ENCODE measurements at regions not wholly inside any gene's neighbourhood (a gene's known extent, or its start where the extent isn't known, plus 50 kb on each side); places are given as distances from the start of the nearest gene placed in this dataset.
A peak's percentile ranks its signal among the peaks of the same experiment; 100 is the strongest.

DNA sequence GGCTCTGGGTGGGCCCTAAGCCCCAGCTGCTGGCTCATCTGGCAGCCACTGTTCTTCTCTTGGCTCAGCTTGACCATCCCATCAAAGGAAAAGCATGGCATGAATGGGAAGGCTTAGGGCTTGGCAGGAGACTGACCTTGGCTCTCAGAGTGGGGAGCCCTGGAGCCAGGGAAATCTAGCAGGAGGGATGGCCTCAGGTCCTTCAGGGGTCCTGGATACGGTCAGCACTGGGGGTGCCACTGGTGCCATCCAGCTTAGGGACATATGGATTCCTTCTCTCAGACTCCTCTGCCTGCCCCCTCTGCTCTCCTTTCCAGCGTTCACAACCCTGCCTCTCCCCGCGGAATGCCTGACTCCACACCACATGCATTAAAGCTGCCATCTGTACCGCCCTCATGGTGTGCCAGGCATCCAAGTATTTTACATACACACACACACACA, 165.5 kb upstream of the HAAO start:
- no peak for DNase-seq (ENCODE audit: low read depth)
- TF ChIP-seq, protein P1, sequence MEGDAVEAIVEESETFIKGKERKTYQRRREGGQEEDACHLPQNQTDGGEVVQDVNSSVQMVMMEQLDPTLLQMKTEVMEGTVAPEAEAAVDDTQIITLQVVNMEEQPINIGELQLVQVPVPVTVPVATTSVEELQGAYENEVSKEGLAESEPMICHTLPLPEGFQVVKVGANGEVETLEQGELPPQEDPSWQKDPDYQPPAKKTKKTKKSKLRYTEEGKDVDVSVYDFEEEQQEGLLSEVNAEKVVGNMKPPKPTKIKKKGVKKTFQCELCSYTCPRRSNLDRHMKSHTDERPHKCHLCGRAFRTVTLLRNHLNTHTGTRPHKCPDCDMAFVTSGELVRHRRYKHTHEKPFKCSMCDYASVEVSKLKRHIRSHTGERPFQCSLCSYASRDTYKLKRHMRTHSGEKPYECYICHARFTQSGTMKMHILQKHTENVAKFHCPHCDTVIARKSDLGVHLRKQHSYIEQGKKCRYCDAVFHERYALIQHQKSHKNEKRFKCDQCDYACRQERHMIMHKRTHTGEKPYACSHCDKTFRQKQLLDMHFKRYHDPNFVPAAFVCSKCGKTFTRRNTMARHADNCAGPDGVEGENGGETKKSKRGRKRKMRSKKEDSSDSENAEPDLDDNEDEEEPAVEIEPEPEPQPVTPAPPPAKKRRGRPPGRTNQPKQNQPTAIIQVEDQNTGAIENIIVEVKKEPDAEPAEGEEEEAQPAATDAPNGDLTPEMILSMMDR (IDR thresholded peaks at IDR 0.05; ENCODE audit: insufficient read depth, low read depth, low read length), result no peak

DNA sequence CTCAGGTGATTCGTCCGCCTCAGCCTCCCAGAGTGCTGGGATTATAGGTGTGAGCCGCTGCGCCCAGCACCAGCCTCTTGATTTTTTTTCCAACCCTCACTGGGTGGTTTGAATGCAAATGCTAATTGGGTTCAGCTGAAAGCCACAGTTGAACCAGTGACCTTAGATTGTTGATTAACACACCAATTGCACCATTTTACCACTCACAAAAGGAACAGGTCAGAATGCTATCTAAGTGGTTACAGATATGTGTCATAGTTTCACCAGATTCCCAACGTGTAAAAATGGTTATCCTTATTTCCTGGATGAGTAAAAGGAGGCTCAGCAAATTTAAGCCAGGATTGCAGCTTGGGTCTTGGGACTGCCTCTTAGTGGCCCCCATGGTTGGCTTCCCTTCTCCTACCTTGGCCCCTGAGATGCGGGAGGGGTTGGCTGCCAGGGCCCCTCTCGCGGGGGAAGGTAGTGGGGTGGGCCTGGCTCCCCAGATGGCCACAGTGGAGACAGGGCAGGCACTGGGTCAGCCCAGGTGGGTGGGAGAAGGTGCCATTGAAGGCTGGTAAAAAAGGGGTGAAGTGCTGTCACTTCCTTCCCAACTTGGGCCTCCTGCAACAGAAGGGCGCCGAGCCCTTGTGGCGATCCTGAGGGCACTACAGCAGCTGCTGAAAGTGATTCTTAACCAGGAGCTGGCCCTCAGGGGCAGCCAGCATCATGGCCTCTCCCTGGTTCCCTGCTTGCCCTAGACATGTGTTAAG, 164.9 kb upstream of the HAAO start:
- H3K4me3 ChIP-seq (ENCODE audit: low read depth, low read length), result no peak overlapping the region
- TF ChIP-seq, protein P1 (IDR thresholded peaks at IDR 0.05; ENCODE audit: insufficient read depth, low read depth, low read length), result no peak

More for the DNA sequence above, 165.5 kb upstream of the HAAO start:
- H3K4me3 ChIP-seq (ENCODE audit: low read depth, low read length), result no peak overlapping the region

GRCh38 chr2:42954227-42954962, 162.0 kb upstream of the HAAO start:
- no peak overlapping the region for H3K4me3 ChIP-seq (ENCODE audit: low read depth, low read length)
- TF ChIP-seq, protein P1 (IDR thresholded peaks at IDR 0.05; ENCODE audit: insufficient read depth, low read depth, low read length), result peak; percentile 21
- DNase-seq (ENCODE audit: low read depth), result peak; percentile 84

More for the DNA sequence above, 164.9 kb upstream of the HAAO start:
- peak; percentile 88 for DNase-seq (ENCODE audit: low read depth)

DNA sequence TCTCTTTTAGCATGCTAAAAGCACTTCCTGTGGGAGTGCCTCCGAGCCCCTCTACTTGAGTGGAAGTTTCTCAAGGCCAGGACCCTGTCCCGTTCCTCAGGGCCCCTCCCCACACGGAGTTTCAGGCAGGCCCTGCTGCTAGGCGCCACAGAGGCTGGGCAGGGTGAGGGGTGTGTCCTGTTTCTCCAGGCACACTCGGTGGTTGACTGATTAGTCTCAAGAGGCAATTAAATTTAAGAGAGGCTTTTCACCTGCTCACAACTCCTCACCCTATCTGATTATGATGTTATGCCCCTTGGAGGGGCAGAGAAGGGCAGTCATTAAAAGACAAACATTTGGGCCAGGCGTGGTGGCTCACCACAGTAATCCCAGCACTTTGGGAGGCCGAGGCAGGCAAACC, 160.8 kb upstream of the HAAO start:
- TF ChIP-seq, protein P1 (IDR thresholded peaks at IDR 0.05; ENCODE audit: insufficient read depth, low read depth, low read length), result no peak
- no peak overlapping the region for H3K4me3 ChIP-seq (ENCODE audit: low read depth, low read length)
- DNase-seq (ENCODE audit: low read depth), result no peak

GRCh38 chr2:42951263-42951938, 159.0 kb upstream of the HAAO start:
- no peak for DNase-seq (ENCODE audit: low read depth)
- TF ChIP-seq, protein P1 (IDR thresholded peaks at IDR 0.05; ENCODE audit: insufficient read depth, low read depth, low read length), result no peak
- no peak overlapping the region for H3K4me3 ChIP-seq (ENCODE audit: low read depth, low read length)

- no peak overlapping the region for H3K4me3 ChIP-seq (ENCODE audit: low read depth, low read length)
- TF ChIP-seq, protein P1 (IDR thresholded peaks at IDR 0.05; ENCODE audit: insufficient read depth, low read depth, low read length), result no peak
Measured at GRCh38 chr2:42949125-42949524, 156.7 kb upstream of the HAAO start.

More at GRCh38 chr2:42949125-42949524, 156.7 kb upstream of the HAAO start:
- no peak for DNase-seq (ENCODE audit: low read depth)

All from fibroblast of villous mesenchyme (primary cell).